ENCODE measurements at regions not wholly inside any gene's neighbourhood (a gene's known extent, or its start where the extent isn't known, plus 50 kb on each side); places are given as distances from the start of the nearest gene placed in this dataset.
A peak's percentile ranks its signal among the peaks of the same experiment; 100 is the strongest.

DNA sequence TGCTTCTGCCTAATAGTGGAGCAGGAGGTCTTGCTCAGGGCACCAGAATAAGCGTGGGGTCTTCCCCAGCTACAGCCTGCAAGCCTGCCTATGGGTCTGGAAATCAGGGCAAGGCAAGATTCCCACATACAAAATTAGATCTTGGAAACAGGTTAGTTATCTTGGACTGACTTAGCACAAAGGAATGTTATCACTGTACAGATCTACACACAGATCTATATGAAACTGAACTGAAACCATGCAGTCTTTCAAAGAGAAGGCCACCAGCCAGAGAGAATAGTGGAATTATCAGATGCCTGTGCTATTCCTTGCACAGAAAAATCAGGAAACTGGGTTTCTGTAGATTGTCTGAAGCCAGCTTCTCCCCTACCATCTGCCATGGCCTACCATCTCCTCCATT lies 585.7 kb downstream of the ACTL7B start:
- dilution Hi-C loops (cut with MboI; ENCODE audit: extremely low pct_ligation_motif_present, low sequenced_read_pairs) (no loop called here), intact Hi-C loops (cut with micrococcal nuclease) (loop anchor here (10.0 kb wide), 3 partner anchors 215 to 635 kb away; no protein-coding TSS in a partner anchor)
- no peak overlapping the region for H2AFZ ChIP-seq (ENCODE audit: low read depth, low read length)
- H4K20me1 ChIP-seq (replicated peaks; ENCODE audit: control insufficient read depth, extremely low read depth, insufficient read depth, low read length): no peaks in the 10 kb centered on the region
- no peak overlapping the region for H3K4me3 ChIP-seq (replicated peaks in 1 of 3; ENCODE audit: insufficient read depth in 1 of 3, low read depth in 1 of 3, low read length in 3 of 3)
- BruUV-seq (replicated peaks): no TSS peak
- H3K79me2 ChIP-seq (ENCODE audit: control insufficient read depth, insufficient read depth, low read length): no peaks in the 10 kb centered on the region
- FAIRE-seq (peak; percentile 47), DNase-seq (ENCODE audit: low read depth, low spot score) (peak; percentile 43)
- TF ChIP-seq, protein P1, sequence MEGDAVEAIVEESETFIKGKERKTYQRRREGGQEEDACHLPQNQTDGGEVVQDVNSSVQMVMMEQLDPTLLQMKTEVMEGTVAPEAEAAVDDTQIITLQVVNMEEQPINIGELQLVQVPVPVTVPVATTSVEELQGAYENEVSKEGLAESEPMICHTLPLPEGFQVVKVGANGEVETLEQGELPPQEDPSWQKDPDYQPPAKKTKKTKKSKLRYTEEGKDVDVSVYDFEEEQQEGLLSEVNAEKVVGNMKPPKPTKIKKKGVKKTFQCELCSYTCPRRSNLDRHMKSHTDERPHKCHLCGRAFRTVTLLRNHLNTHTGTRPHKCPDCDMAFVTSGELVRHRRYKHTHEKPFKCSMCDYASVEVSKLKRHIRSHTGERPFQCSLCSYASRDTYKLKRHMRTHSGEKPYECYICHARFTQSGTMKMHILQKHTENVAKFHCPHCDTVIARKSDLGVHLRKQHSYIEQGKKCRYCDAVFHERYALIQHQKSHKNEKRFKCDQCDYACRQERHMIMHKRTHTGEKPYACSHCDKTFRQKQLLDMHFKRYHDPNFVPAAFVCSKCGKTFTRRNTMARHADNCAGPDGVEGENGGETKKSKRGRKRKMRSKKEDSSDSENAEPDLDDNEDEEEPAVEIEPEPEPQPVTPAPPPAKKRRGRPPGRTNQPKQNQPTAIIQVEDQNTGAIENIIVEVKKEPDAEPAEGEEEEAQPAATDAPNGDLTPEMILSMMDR (IDR thresholded peaks at IDR 0.05; ENCODE audit: extremely low read depth in 1 of 2, insufficient read depth in 1 of 2, low read depth in 1 of 2, low read length in 2 of 2): no peak
- TF ChIP-seq GATA2 (IDR thresholded peaks at IDR 0.05; ENCODE audit: insufficient read depth, insufficient read length, low read depth, low read length) (peak; percentile 90), MYC (IDR thresholded peaks at IDR 0.05; ENCODE audit: low read depth, low read length) (no peak), FOS (IDR thresholded peaks at IDR 0.05; ENCODE audit: borderline replicate concordance, insufficient read depth, low read length) (no peak), POLR2A (IDR thresholded peaks at IDR 0.05; ENCODE audit: low read depth, low read length) (no peak), POLR2AphosphoS5 (IDR thresholded peaks at IDR 0.05; ENCODE audit: insufficient read depth, low read depth, low read length) (no peak), JUN (IDR thresholded peaks at IDR 0.05; ENCODE audit: borderline replicate concordance, insufficient read depth, insufficient read length, low read depth) (no peak), EZH2 (IDR thresholded peaks at IDR 0.05; ENCODE audit: borderline replicate concordance, low read depth, low read length, severe bottlenecking) (no peak)
- TF ChIP-seq, protein P2, sequence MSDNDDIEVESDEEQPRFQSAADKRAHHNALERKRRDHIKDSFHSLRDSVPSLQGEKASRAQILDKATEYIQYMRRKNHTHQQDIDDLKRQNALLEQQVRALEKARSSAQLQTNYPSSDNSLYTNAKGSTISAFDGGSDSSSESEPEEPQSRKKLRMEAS (IDR thresholded peaks at IDR 0.05; ENCODE audit: insufficient read depth, insufficient read length): no peak
- H3K9me3 ChIP-seq (replicated peaks; ENCODE audit: control insufficient read depth, insufficient read depth, low read length): no peaks in the 10 kb centered on the region
- H3K4me1 ChIP-seq (ENCODE audit: control insufficient read depth, extremely low read depth, insufficient read depth, low read length): no peaks in the 10 kb centered on the region
- ChIA-PET CTCF (interaction anchor here (0.8 to 1.6 kb wide), 3 partner anchors 12 to 805 kb away, joined by 3 to 4 read pairs (median 3); no protein-coding TSS in a partner anchor), POLR2A (no interaction called here)
- H3K27ac ChIP-seq (ENCODE audit: insufficient read depth, low read depth, low read length): no peak overlapping the region
- H3K4me2 ChIP-seq (ENCODE audit: insufficient read depth, low read length): no peak overlapping the region
- H3K9me1 ChIP-seq (replicated peaks; ENCODE audit: control insufficient read depth, extremely low read depth, insufficient read depth, low read length): no peaks in the 10 kb centered on the region
- no peaks in the 10 kb centered on the region for H3K27me3 ChIP-seq (ENCODE audit: control insufficient read depth in 2 of 2, insufficient read depth in 2 of 2, low read length in 2 of 2)
- H3K36me3 ChIP-seq (ENCODE audit: control insufficient read depth in 2 of 2, extremely low read depth in 1 of 2, insufficient read depth in 2 of 2, low read length in 2 of 2): no peaks in the 10 kb centered on the region
- no peak overlapping the region for H3K9ac ChIP-seq (replicated peaks; ENCODE audit: extremely low read depth, insufficient read depth, low read length)

Data from endothelial cell of umbilical vein (primary cell).